ENCODE measurements at regions not wholly inside any gene's neighbourhood (a gene's known extent, or its start where the extent isn't known, plus 50 kb on each side); places are given as distances from the start of the nearest gene placed in this dataset.

- TF ChIP-seq CTCF (IDR thresholded peaks at IDR 0.05) (no peak), POLR2A (IDR thresholded peaks at IDR 0.05) (no peak)
These were observed 317.9 kb upstream of the ITGA1 start for GRCh38 chr5:52469835-52470234.
